OCI-LY1 (cell line): ENCODE measurements at regions not wholly inside any gene's neighbourhood (a gene's known extent, or its start where the extent isn't known, plus 50 kb on each side); places are given as distances from the start of the nearest gene placed in this dataset.

ENCODE experiments used
- CTCF ChIP-seq: fragments of 200-600 bp; sonication (generic), shearing (Covaris generic); IDR thresholded peaks from 2 replicates; pipeline ENCODE4 v1.5.1; 2017; ENCODE audit warnings: mild to moderate bottlenecking, antibody characterized with exemption, low read length, moderate library complexity, mixed read lengths
- EZH2 ChIP-seq: fragments of 200-600 bp; sonication (generic), shearing (Covaris generic); IDR thresholded peaks from 2 replicates; pipeline ENCODE4 v1.8.0; 2017; ENCODE audit warnings: borderline replicate concordance, mixed run types, mild to moderate bottlenecking, antibody characterized with exemption, low read length, moderate library complexity, mixed read lengths

DNA sequence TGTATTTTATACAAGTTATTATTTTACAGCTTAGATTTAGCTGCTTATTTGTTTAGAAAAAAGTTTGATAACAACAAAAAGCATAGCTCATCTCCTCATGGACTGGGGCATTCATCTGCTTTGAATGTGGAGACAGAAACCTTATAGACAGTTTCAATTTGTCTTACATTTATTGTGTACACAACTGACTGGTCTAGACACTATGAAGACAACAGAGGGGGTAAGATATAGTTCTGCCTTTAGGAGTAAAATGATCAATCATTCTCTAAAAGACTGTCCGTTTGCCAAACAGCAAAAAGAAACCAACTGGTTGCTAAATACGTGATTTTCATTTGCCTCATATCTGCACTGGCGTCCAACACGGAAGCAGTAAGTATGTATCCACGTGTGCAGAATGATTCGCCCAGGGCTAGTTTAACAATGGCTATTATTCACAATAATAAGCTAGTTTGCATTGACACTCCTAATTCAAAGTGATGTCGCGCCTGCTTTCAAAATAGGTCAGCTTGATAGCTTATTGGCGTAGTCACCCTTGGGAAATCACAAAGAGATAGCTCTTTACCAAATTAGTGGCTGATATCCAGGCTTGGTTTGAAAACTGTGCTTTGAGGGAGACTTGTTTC is 153.6 kb downstream of the BMP2 start:
- TF ChIP-seq CTCF: no peak
- TF ChIP-seq EZH2: no peak
